SK-N-SH treated with all-trans-retinoic acid at 6 μM for 48 hours (cell line): ENCODE measurements at regions not wholly inside any gene's neighbourhood (a gene's known extent, or its start where the extent isn't known, plus 50 kb on each side); places are given as distances from the start of the nearest gene placed in this dataset.

Experiments used
- ATAC-seq: fragments of 200-7000 bp; cut with Tn5 transposase; 3 replicates; pipeline ENCODE4 v1.9.1; 2020; ENCODE audit warnings: mild to moderate bottlenecking, moderate library complexity
- ARNTL ChIP-seq: fragments of 450-650 bp; formaldehyde crosslinking; IDR thresholded peaks from 2 replicates; pipeline ENCODE4 v1.5.0; 2020; ENCODE audit warnings: low read depth, mild to moderate bottlenecking, moderate library complexity, borderline replicate concordance
- BACH2 ChIP-seq: fragments of 250-450 bp; sonication (Bioruptor Pico); IDR thresholded peaks from 2 replicates; pipeline ENCODE4 v1.9.0; 2021; ENCODE audit warnings: mild to moderate bottlenecking, borderline replicate concordance
- CREB5 ChIP-seq: fragments of 250-450 bp; sonication (Bioruptor Pico); IDR thresholded peaks from 2 replicates; pipeline ENCODE4 v1.5.1; 2020; ENCODE audit warnings: low read depth, mild to moderate bottlenecking, moderate library complexity
- CSDC2 ChIP-seq: fragments of 250-450 bp; sonication (Bioruptor Pico); IDR thresholded peaks from 2 replicates; pipeline ENCODE4 v1.5.0; 2020; ENCODE audit warnings: mild to moderate bottlenecking, moderate library complexity
- CSRNP3 ChIP-seq: fragments of 250-450 bp; sonication (Bioruptor Pico); IDR thresholded peaks from 2 replicates; pipeline ENCODE4 v1.5.1; 2021; ENCODE audit warnings: mild to moderate bottlenecking, moderate library complexity
- ESRRG ChIP-seq: fragments of 250-450 bp; sonication (Bioruptor Pico); IDR thresholded peaks from 2 replicates; pipeline ENCODE4 v1.6.1; 2021; ENCODE audit warnings: mild to moderate bottlenecking
- GLIS3 ChIP-seq: fragments of 250-450 bp; sonication (Bioruptor Pico); IDR thresholded peaks from 2 replicates; pipeline ENCODE4 v1.5.0; 2020; ENCODE audit warnings: mild to moderate bottlenecking, moderate library complexity
- ISL1 ChIP-seq: fragments of 250-450 bp; sonication (Bioruptor Pico); IDR thresholded peaks from 2 replicates; pipeline ENCODE4 v2.1.2; 2022; ENCODE audit warnings: mild to moderate bottlenecking, moderate library complexity
- OSR1 ChIP-seq: fragments of 250-450 bp; sonication (Bioruptor Pico); IDR thresholded peaks from 2 replicates; pipeline ENCODE4 v1.8.0; 2022; ENCODE audit warnings: moderate library complexity, mild to moderate bottlenecking, inconsistent platforms
- PATZ1 ChIP-seq: fragments of 250-450 bp; sonication (Bioruptor Pico); IDR thresholded peaks from 2 replicates; pipeline ENCODE4 v1.8.0; 2020; ENCODE audit warnings: mild to moderate bottlenecking, moderate library complexity, borderline replicate concordance
- POU6F1 ChIP-seq: fragments of 250-450 bp; sonication (Bioruptor Pico); IDR thresholded peaks from 2 replicates; pipeline ENCODE4 v1.8.0; 2021; ENCODE audit warnings: low read depth, mild to moderate bottlenecking, moderate library complexity, borderline replicate concordance
- PPARA ChIP-seq: fragments of 250-450 bp; sonication (Bioruptor Pico); IDR thresholded peaks from 2 replicates; pipeline ENCODE4 v1.5.0; 2020; ENCODE audit warnings: mild to moderate bottlenecking, borderline replicate concordance
- RARB ChIP-seq: fragments of 250-450 bp; sonication (Bioruptor Pico); IDR thresholded peaks from 2 replicates; pipeline ENCODE4 v1.8.0; 2021; ENCODE audit warnings: mild to moderate bottlenecking, moderate library complexity
- TCF4 ChIP-seq: fragments of 250-450 bp; sonication (Bioruptor Pico); IDR thresholded peaks from 2 replicates; pipeline ENCODE4 v1.8.0; 2021; ENCODE audit warnings: mild to moderate bottlenecking, moderate library complexity, borderline replicate concordance
- TOX ChIP-seq: fragments of 250-450 bp; sonication (Bioruptor Pico); IDR thresholded peaks from 2 replicates; pipeline ENCODE4 v1.8.0; 2021; ENCODE audit warnings: mild to moderate bottlenecking, moderate library complexity, borderline replicate concordance
- TSHZ2 ChIP-seq: fragments of 250-450 bp; sonication (Bioruptor Pico); IDR thresholded peaks from 2 replicates; pipeline ENCODE4 v1.5.0; 2020; ENCODE audit warnings: mild to moderate bottlenecking, moderate library complexity
- ZC3H10 ChIP-seq: fragments of 250-450 bp; sonication (Bioruptor Pico); IDR thresholded peaks from 2 replicates; pipeline ENCODE4 v1.5.1; 2021; ENCODE audit warnings: mild to moderate bottlenecking, moderate library complexity
- ZFP3 ChIP-seq: fragments of 250-450 bp; sonication (Bioruptor Pico); IDR thresholded peaks from 2 replicates; pipeline ENCODE4 v1.5.0; 2020; ENCODE audit warnings: mild to moderate bottlenecking, moderate library complexity
- ZFP30 ChIP-seq: fragments of 450-650 bp; formaldehyde crosslinking; IDR thresholded peaks from 2 replicates; pipeline ENCODE4 v1.5.0; 2022; ENCODE audit warnings: mild to moderate bottlenecking, moderate library complexity
- ZNF565 ChIP-seq: fragments of 450-650 bp; formaldehyde crosslinking; conservative IDR thresholded peaks from 2 replicates; pipeline ENCODE4 v1.5.0; 2020; ENCODE audit warnings: low read depth, mild to moderate bottlenecking, moderate library complexity
- ZNF70 ChIP-seq: fragments of 450-650 bp; formaldehyde crosslinking; IDR thresholded peaks from 2 replicates; pipeline ENCODE4 v1.5.0; 2020; ENCODE audit warnings: mild to moderate bottlenecking, moderate library complexity
- ZNF8 ChIP-seq: fragments of 450-650 bp; formaldehyde crosslinking; IDR thresholded peaks from 2 replicates; pipeline ENCODE4 v1.5.0; 2020; ENCODE audit warnings: mild to moderate bottlenecking, moderate library complexity

GRCh38 chr9:73523391-73523790 is 371.7 kb downstream of the ANXA1 start:
- no peak for ATAC-seq
- TF ChIP-seq OSR1, result no peak
- TF ChIP-seq ESRRG (CRISPR knock-in tag), result no peak
- TF ChIP-seq PATZ1 (CRISPR knock-in tag), result no peak
- TF ChIP-seq ZFP3 (CRISPR knock-in tag), result no peak
- no peak for TF ChIP-seq TCF4 (CRISPR knock-in tag)
- no peak for TF ChIP-seq ZC3H10 (CRISPR knock-in tag)
- TF ChIP-seq ZNF565 (CRISPR knock-in tag), result no peak
- TF ChIP-seq BACH2, result no peak
- no peak for TF ChIP-seq CREB5 (CRISPR knock-in tag)
- TF ChIP-seq, all 23 proteins: peak for 0

GRCh38 chr9:73525350-73525749 is 373.7 kb downstream of the ANXA1 start:
- ATAC-seq, result no peak
- TF ChIP-seq BACH2, result no peak
- TF ChIP-seq RARB (CRISPR knock-in tag), result no peak
- TF ChIP-seq OSR1, result no peak
- no peak for TF ChIP-seq ARNTL (CRISPR knock-in tag)
- TF ChIP-seq ZFP3 (CRISPR knock-in tag), result no peak
- TF ChIP-seq ZNF565 (CRISPR knock-in tag), result no peak
- TF ChIP-seq TSHZ2 (CRISPR knock-in tag), result no peak
- no peak for TF ChIP-seq GLIS3
- no peak for TF ChIP-seq CSDC2 (CRISPR knock-in tag)
- TF ChIP-seq ZFP30, result no peak
- TF ChIP-seq, all 23 proteins: peak for 0

- TF ChIP-seq ZFP30, result no peak
- no peak for TF ChIP-seq ZNF8 (CRISPR knock-in tag)
- TF ChIP-seq ARNTL (CRISPR knock-in tag), result no peak
- no peak for TF ChIP-seq TOX (CRISPR knock-in tag)
- TF ChIP-seq PPARA, result no peak
- no peak for TF ChIP-seq ZC3H10 (CRISPR knock-in tag)
- TF ChIP-seq ZNF565 (CRISPR knock-in tag), result no peak
- no peak for TF ChIP-seq RARB (CRISPR knock-in tag)
- TF ChIP-seq OSR1, result no peak
- no peak for TF ChIP-seq CSDC2 (CRISPR knock-in tag)
- TF ChIP-seq ISL1 (CRISPR knock-in tag), result no peak
- no peak for TF ChIP-seq ZNF70
- no peak for TF ChIP-seq CSRNP3 (CRISPR knock-in tag)
- TF ChIP-seq ZFP3 (CRISPR knock-in tag), result no peak
- TF ChIP-seq GLIS3, result no peak
- TF ChIP-seq POU6F1 (CRISPR knock-in tag), result no peak
- no peak for TF ChIP-seq TCF4 (CRISPR knock-in tag)
- TF ChIP-seq TSHZ2 (CRISPR knock-in tag), result no peak
- TF ChIP-seq BACH2, result no peak
- no peak for TF ChIP-seq CREB5 (CRISPR knock-in tag)
Observed at GRCh38 chr9:73527521-73527920, 375.9 kb downstream of the ANXA1 start.

More at GRCh38 chr9:73527521-73527920, 375.9 kb downstream of the ANXA1 start:
- no peak for ATAC-seq
